Immature natural killer cell (primary cell): ENCODE measurements at regions not wholly inside any gene's neighbourhood (a gene's known extent, or its start where the extent isn't known, plus 50 kb on each side); places are given as distances from the start of the nearest gene placed in this dataset.

Experiments
- DNase-seq, 3 donors: peaks; one replicate each; pipeline ENCODE4 v3.0.0; 2022; ENCODE audit warnings: mixed read lengths in 1 of 3
- H3K27ac Mint-ChIP-seq, 6 donors: one replicate each; pipeline ENCODE4 v1.8.0; 2020; ENCODE audit warnings: mixed read lengths in 6 of 6, mild to moderate bottlenecking in 5 of 6, inconsistent platforms in 4 of 6, moderate library complexity in 3 of 6
- H3K27me3 Mint-ChIP-seq, 3 donors: one replicate each; pipeline ENCODE4 v1.8.0; 2020 to 2021; ENCODE audit warnings: low read depth in 3 of 3, mild to moderate bottlenecking in 3 of 3, mixed read lengths in 3 of 3, moderate library complexity in 3 of 3, inconsistent platforms in 1 of 3
- H3K36me3 Mint-ChIP-seq, 3 donors: one replicate each; pipeline ENCODE4 v1.8.0; 2020; ENCODE audit warnings: mixed read lengths in 3 of 3, inconsistent platforms in 2 of 3, mild to moderate bottlenecking in 2 of 3
- H3K4me1 Mint-ChIP-seq, 2 donors: one replicate each; pipeline ENCODE4 v1.8.0; 2020; ENCODE audit warnings: inconsistent platforms in 2 of 2, mild to moderate bottlenecking in 2 of 2, mixed read lengths in 2 of 2, moderate library complexity in 1 of 2
- H3K4me3 Mint-ChIP-seq, 5 donors: one replicate each; pipeline ENCODE4 v1.8.0; 2020; ENCODE audit warnings: mild to moderate bottlenecking in 5 of 5, mixed read lengths in 5 of 5, inconsistent platforms in 3 of 5, moderate library complexity in 3 of 5
- H3K9me3 Mint-ChIP-seq, 6 donors: one replicate each; pipeline ENCODE4 v1.8.0; 2020; ENCODE audit warnings: mild to moderate bottlenecking in 6 of 6, mixed read lengths in 6 of 6, inconsistent platforms in 4 of 6, moderate library complexity in 3 of 6

DNA sequence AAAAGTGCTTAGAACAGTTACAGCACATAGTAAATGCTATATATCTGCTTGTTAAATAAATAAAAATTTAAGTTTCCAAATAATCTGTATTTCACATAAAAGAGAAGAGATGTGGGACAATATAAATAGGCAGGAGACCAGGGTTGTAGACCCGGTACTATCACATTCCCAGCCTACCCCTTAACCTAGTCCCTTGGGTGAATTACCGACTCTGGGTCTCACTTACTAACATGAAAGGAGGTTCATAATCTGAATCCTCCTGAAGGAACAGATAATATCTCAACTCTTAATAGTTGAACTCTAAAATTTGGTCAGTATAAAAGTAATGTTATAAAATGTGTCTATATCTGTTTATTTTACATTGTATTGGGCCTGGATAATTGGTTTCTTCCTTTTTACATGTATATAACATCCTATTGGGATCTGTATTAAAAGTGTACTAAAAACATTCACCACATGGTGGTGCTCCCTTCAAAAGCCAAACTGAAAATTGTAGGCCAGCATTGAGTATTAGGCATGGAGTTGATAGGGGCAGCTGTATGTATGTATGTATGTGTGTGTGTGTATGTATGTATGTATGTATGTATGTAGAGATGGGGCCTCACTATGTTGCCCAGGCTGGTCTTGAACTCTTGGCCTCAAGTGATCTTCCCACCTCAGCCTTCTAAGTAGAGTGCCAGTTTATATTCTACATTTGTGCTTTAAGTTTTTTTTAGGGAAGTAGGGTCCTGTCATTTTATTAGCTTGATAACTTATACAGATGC lies 64.2 kb upstream of the ABL1 start:
- DNase-seq, result peak; percentile 41 to 47 (median 47)
- Mint-ChIP-seq H3K36me3 (peaks cover 0 to 4% (median 0%) of the 10 kb centered on the region in 3 donors), H3K9me3 (peaks cover 0 to 4% (median 1%) of the 10 kb centered on the region in 6 donors), H3K4me3 (no peak overlapping the region), H3K27me3 (peaks cover 0 to 5% (median 0%) of the 10 kb centered on the region in 3 donors), H3K4me1 (peaks cover 21 to 36% of the 10 kb centered on the region in 2 donors), H3K27ac (peak overlapping the region in 2 of 6 donors; percentile 1 to 4)

DNA sequence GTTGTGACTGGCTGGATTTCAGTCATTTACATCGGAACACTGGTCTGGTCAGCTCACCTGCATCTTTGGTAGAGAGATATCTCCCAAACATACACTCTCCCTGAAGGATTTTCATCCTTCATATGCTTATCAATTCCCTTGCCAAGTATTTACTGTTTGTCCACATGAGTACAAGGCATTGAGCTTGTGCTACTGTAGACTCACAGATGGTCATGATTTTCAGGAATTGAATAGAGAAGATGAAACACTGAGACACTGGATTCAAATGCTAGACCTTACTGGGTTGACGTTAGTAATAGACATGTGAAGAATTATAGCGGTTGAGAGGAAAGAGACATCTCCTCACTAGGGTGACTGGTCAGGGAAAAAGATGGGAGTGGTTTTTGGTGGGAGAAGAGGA lies 62.9 kb upstream of the ABL1 start:
- H3K36me3 Mint-ChIP-seq, result peaks cover 0 to 4% (median 0%) of the 10 kb centered on the region in 3 donors
- no peak overlapping the region for H3K27ac Mint-ChIP-seq
- H3K4me1 Mint-ChIP-seq, result peaks cover 10 to 33% of the 10 kb centered on the region in 2 donors

DNA sequence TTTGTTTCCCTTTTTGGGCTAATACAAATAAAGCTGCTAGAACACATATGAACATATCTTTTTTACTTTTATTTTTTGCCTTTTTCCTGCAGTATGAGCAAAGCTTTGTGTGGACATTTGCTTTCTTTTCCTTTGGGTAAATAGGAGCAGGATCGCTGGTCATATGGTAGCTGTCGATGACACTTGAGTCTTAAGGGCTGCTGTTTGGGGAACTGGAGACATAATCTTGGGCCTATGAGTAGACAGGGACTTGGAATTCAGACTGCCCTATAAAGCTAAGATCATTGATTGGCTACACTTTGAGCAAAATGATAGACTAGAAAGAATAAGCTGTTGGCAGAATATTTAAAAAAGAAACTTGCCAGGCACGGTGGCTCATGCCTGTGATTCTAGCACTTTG lies 60.9 kb upstream of the ABL1 start:
- Mint-ChIP-seq H3K27ac (peak overlapping the region in 1 of 6 donors; percentile 68), H3K36me3 (peaks cover 0 to 4% (median 0%) of the 10 kb centered on the region in 3 donors), H3K4me1 (peaks cover 5 to 23% of the 10 kb centered on the region in 2 donors), H3K4me3 (no peak overlapping the region), H3K27me3 (peaks cover 0 to 5% (median 0%) of the 10 kb centered on the region in 3 donors), H3K9me3 (peaks cover 0 to 4% (median 1%) of the 10 kb centered on the region in 6 donors)
- no peak for DNase-seq

More for the DNA sequence above, 62.9 kb upstream of the ABL1 start:
- peaks cover 0 to 5% (median 0%) of the 10 kb centered on the region in 3 donors for H3K27me3 Mint-ChIP-seq
- no peak for DNase-seq
- H3K9me3 Mint-ChIP-seq, result peaks cover 0 to 4% (median 1%) of the 10 kb centered on the region in 6 donors
- H3K4me3 Mint-ChIP-seq, result no peak overlapping the region

DNA sequence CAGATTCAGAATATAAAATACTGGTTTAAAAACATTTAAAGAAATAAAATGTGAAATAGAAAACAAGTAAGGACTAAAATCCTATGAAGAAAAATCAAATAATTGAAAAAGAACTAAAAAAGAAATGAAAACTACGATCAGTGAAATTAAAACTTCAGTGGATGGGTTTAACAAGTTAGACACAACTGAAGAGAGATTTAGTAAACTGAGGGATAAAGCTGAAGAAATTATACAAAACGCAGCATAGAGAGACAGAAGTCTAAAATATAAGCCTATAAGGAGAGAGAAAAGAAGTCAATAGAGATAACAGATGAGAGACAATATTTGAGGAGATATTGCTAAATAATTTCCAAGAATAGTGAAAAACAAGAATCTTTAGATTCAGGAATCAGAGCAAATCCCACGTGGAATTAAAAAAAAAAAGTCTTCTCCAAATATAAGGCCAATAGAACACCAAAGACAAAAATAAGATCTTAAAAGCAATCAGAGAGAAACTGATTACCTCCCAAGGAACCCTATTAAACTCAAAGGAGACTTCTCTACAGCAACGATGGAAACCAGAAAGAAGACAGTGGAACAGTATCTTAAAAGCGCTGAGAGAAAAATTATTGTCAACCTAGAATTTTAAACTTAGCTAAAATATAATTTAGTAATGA lies 59.6 kb upstream of the ABL1 start:
- Mint-ChIP-seq H3K9me3 (peaks cover 0 to 4% (median 1%) of the 10 kb centered on the region in 6 donors), H3K27me3 (peaks cover 0 to 5% (median 1%) of the 10 kb centered on the region in 3 donors), H3K4me3 (no peak overlapping the region), H3K4me1 (peaks cover 5 to 23% of the 10 kb centered on the region in 2 donors), H3K27ac (no peak overlapping the region), H3K36me3 (peaks cover 0 to 4% (median 0%) of the 10 kb centered on the region in 3 donors)
- no peak for DNase-seq

DNA sequence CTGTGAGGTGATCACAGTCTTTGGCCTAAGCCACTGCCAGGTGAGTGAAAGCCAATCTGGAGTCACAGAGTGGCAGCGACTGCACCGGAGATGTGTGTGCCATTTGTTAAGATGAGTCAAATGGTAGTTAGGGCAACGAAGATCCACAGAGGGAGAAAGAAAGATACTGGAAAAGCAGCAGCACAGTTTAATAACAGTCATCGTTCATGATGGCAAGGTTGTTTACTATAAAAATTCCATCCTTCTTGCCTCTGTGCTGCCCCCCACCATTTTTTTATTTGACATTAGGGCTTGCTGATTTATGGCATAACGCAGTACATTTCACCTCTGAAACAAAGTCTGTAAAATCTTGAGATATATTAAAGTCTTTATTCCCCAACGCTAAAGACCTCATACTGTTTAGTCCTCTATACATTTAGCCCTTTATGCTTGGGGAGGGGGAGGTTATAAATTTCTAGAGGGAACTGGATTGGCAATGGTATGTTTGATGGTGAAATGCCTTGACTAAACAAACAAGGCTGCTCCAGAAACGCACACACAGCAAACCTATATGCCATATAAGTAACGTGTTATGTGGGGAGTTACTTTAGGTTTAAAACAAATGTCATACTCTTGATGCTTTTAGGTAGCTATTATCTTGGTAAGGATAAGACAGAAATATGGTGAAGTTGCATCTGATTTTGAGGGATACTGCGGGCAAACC lies 55.8 kb upstream of the ABL1 start:
- Mint-ChIP-seq H3K36me3 (peaks cover 0 to 4% (median 0%) of the 10 kb centered on the region in 3 donors), H3K9me3 (peaks cover 0 to 4% (median 1%) of the 10 kb centered on the region in 6 donors), H3K4me3 (no peak overlapping the region), H3K27ac (no peak overlapping the region), H3K4me1 (peaks cover 3 to 23% of the 10 kb centered on the region in 2 donors), H3K27me3 (peaks cover 1 to 4% (median 3%) of the 10 kb centered on the region in 3 donors)
- DNase-seq, result no peak

DNA sequence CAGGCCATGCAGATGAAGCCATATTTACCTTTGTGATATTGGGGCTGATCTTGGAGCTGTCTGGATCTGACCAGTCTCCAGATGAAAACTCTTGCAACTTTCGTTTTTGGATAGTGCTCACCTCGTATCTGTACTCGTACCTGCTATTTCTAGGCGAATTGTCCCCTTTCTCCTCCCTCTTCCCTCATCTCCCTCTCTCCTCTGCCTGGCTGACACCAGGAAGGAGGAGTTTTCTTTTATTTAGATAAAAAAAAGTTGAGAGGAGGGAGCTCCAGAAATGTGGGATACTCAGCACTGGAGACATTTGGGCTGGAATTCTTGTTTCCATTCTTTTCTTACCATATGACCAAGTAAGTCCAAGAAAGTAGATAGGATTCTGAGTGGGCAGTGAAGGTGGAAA lies 54.6 kb upstream of the ABL1 start:
- H3K4me3 Mint-ChIP-seq, result no peak overlapping the region
- no peak overlapping the region for H3K27ac Mint-ChIP-seq
- peaks cover 0 to 3% (median under 1%) of the 10 kb centered on the region in 6 donors for H3K9me3 Mint-ChIP-seq
- peaks cover 1 to 3% (median 1%) of the 10 kb centered on the region in 3 donors for H3K27me3 Mint-ChIP-seq
- no peak for DNase-seq
- peaks cover 0 to 2% (median 0%) of the 10 kb centered on the region in 3 donors for H3K36me3 Mint-ChIP-seq
- H3K4me1 Mint-ChIP-seq, result peaks cover 3 to 31% of the 10 kb centered on the region in 2 donors

GRCh38 chr9:130780865-130781504 lies 54.1 kb upstream of the ABL1 start:
- peaks cover 0 to 25% of the 10 kb centered on the region in 2 donors for H3K4me1 Mint-ChIP-seq
- peaks cover 0 to 3% (median 1%) of the 10 kb centered on the region in 3 donors for H3K27me3 Mint-ChIP-seq
- H3K36me3 Mint-ChIP-seq, result no peaks in the 10 kb centered on the region
- H3K4me3 Mint-ChIP-seq, result no peak overlapping the region
- no peak for DNase-seq
- H3K9me3 Mint-ChIP-seq, result no peaks in the 10 kb centered on the region
- H3K27ac Mint-ChIP-seq, result no peak overlapping the region

- no peak overlapping the region for H3K4me3 Mint-ChIP-seq
- H3K9me3 Mint-ChIP-seq, result no peaks in the 10 kb centered on the region
- no peak for DNase-seq
- H3K27ac Mint-ChIP-seq, result no peak overlapping the region
- H3K27me3 Mint-ChIP-seq, result peaks cover 0 to 3% (median 1%) of the 10 kb centered on the region in 3 donors
- no peaks in the 10 kb centered on the region for H3K36me3 Mint-ChIP-seq
- H3K4me1 Mint-ChIP-seq, result peaks cover 4 to 26% of the 10 kb centered on the region in 2 donors
Observed at GRCh38 chr9:130781569-130781968, 53.5 kb upstream of the ABL1 start.

GRCh38 chr9:130782886-130783530 lies 52.0 kb upstream of the ABL1 start:
- H3K27ac Mint-ChIP-seq, result peak overlapping the region in 1 of 6 donors; percentile 36
- peaks cover 4 to 25% of the 10 kb centered on the region in 2 donors for H3K4me1 Mint-ChIP-seq
- H3K36me3 Mint-ChIP-seq, result no peaks in the 10 kb centered on the region
- peaks cover 0 to 3% (median 1%) of the 10 kb centered on the region in 3 donors for H3K27me3 Mint-ChIP-seq
- H3K9me3 Mint-ChIP-seq, result no peaks in the 10 kb centered on the region
- H3K4me3 Mint-ChIP-seq, result no peak overlapping the region
- DNase-seq, result no peak

- peaks cover 4 to 19% of the 10 kb centered on the region in 2 donors for H3K4me1 Mint-ChIP-seq
- H3K27me3 Mint-ChIP-seq, result peaks cover 0 to 3% (median 1%) of the 10 kb centered on the region in 3 donors
- no peak overlapping the region for H3K4me3 Mint-ChIP-seq
- peaks cover 6 to 13% (median 7%) of the 10 kb centered on the region in 3 donors for H3K36me3 Mint-ChIP-seq
- no peak for DNase-seq
- H3K27ac Mint-ChIP-seq, result peak overlapping the region in 1 of 6 donors; percentile 38
- H3K9me3 Mint-ChIP-seq, result peaks cover 0 to 13% (median 4%) of the 10 kb centered on the region in 6 donors
Observed at GRCh38 chr9:130785053-130785452, 50.0 kb upstream of the ABL1 start.
